Gastroesophageal sphincter (tissue), 3 donors: ENCODE measurements at regions not wholly inside any gene's neighbourhood (a gene's known extent, or its start where the extent isn't known, plus 50 kb on each side); places are given as distances from the start of the nearest gene placed in this dataset.

Source experiments
- POLR2A ChIP-seq, 2 donors: fragments of 450-650 bp; IDR thresholded peaks; one replicate each; pipeline ENCODE4 v1.6.1; 2017; ENCODE audit warnings: antibody characterized with exemption in 2 of 2, mild to moderate bottlenecking in 2 of 2, moderate library complexity in 1 of 2
- POLR2AphosphoS5 ChIP-seq: sonication (generic); formaldehyde crosslinking; IDR thresholded peaks from one replicate; pipeline ENCODE4 v1.6.1; 2017; ENCODE audit warnings: antibody characterized with exemption
- TF ChIP-seq, protein P1 (sequence below), 4 experiments: fragments of 200-600 bp in 2 of 4; fragments of 450-650 bp in 2 of 4; sonication (generic) in 1 of 4; IDR thresholded peaks; one replicate each; pipeline ENCODE4 v1.5.1; 2017 to 2019; ENCODE audit warnings: antibody characterized with exemption in 4 of 4, mild to moderate bottlenecking in 2 of 4, moderate library complexity in 2 of 4

DNA sequence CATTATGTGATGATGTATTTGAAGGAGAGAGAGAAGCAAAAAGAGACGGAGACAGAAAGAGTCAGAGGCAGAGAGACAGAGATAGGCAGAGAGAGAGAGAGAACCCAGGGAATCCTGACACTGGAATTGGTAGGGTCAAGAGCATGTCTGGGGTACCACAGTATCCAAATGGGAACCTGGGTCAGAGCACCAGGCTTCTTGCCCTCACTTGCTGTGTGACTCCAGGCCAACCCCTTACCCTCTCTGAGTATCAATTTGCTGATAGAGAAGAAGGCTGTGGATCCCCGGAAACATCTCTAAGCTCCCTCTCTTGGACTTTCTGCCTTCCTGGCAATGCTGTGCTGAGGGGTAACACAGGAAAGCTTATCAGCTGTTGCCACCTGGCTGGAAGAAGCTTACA, 385.3 kb upstream of the SULF2 start:
- TF ChIP-seq, protein P1, sequence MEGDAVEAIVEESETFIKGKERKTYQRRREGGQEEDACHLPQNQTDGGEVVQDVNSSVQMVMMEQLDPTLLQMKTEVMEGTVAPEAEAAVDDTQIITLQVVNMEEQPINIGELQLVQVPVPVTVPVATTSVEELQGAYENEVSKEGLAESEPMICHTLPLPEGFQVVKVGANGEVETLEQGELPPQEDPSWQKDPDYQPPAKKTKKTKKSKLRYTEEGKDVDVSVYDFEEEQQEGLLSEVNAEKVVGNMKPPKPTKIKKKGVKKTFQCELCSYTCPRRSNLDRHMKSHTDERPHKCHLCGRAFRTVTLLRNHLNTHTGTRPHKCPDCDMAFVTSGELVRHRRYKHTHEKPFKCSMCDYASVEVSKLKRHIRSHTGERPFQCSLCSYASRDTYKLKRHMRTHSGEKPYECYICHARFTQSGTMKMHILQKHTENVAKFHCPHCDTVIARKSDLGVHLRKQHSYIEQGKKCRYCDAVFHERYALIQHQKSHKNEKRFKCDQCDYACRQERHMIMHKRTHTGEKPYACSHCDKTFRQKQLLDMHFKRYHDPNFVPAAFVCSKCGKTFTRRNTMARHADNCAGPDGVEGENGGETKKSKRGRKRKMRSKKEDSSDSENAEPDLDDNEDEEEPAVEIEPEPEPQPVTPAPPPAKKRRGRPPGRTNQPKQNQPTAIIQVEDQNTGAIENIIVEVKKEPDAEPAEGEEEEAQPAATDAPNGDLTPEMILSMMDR (IDR thresholded peaks at IDR 0.05): no peak
- no peak for TF ChIP-seq POLR2AphosphoS5
- no peak for TF ChIP-seq POLR2A (IDR thresholded peaks at IDR 0.05)
